Activated CD4-positive, alpha-beta memory T cell treated with anti-CD3 and anti-CD28 coated beads, Interleukin-2, amount 10 ng/mL, durations not matched to agents 7 days and 5 days (primary cell): ENCODE measurements at regions not wholly inside any gene's neighbourhood (a gene's known extent, or its start where the extent isn't known, plus 50 kb on each side); places are given as distances from the start of the nearest gene placed in this dataset.

ENCODE experiments used
- CTCF ChIA-PET: fragments of 350-600 bp; sonication (Branson Sonifier 250); formaldehyde crosslinking; loops from one replicate; lab custom pipeline; 2021; ENCODE audit warnings: antibody characterized with exemption, inconsistent platforms; lab: Charles Lee
- POLR2A ChIA-PET: fragments of 350-600 bp; sonication (Branson Sonifier 250); formaldehyde crosslinking; loops from one replicate; lab custom pipeline; 2021; ENCODE audit warnings: antibody characterized with exemption; lab: Charles Lee
- DNase-seq: peaks from one replicate; pipeline ENCODE4 v3.0.0-alpha.2; 2020
- H3K27ac Mint-ChIP-seq: one replicate; pipeline ENCODE4 v1.8.0; 2021; ENCODE audit warnings: mild to moderate bottlenecking, mixed read lengths
- H3K27me3 Mint-ChIP-seq: one replicate; pipeline ENCODE4 v1.8.0; 2021; ENCODE audit warnings: mixed read lengths
- H3K36me3 Mint-ChIP-seq: one replicate; pipeline ENCODE4 v1.8.0; 2021; ENCODE audit warnings: low read depth, mixed read lengths
- H3K4me1 Mint-ChIP-seq: one replicate; pipeline ENCODE4 v1.8.0; 2021; ENCODE audit warnings: mixed read lengths
- H3K4me3 Mint-ChIP-seq: one replicate; pipeline ENCODE4 v1.8.0; 2021; ENCODE audit warnings: mild to moderate bottlenecking, mixed read lengths
- H3K9me3 Mint-ChIP-seq: one replicate; pipeline ENCODE4 v1.8.0; 2021; ENCODE audit warnings: mixed read lengths

- H3K4me3 Mint-ChIP-seq, result no peak overlapping the region
Observed at GRCh38 chrX:109928596-109929335, 74.1 kb upstream of the TMEM164 start.

GRCh38 chrX:109931677-109932076 is 71.2 kb upstream of the TMEM164 start:
- H3K27me3 Mint-ChIP-seq, result peaks cover 2% of the 10 kb centered on the region
- H3K4me3 Mint-ChIP-seq, result no peak overlapping the region
- no peaks in the 10 kb centered on the region for H3K36me3 Mint-ChIP-seq
- ChIA-PET CTCF (no interaction called here), POLR2A (no interaction called here)
- no peaks in the 10 kb centered on the region for H3K4me1 Mint-ChIP-seq
- no peak overlapping the region for H3K27ac Mint-ChIP-seq
- DNase-seq, result no peak
- peaks cover 4% of the 10 kb centered on the region for H3K9me3 Mint-ChIP-seq

More at GRCh38 chrX:109928596-109929335, 74.1 kb upstream of the TMEM164 start:
- H3K27me3 Mint-ChIP-seq, result no peaks in the 10 kb centered on the region
- H3K27ac Mint-ChIP-seq, result no peak overlapping the region
- ChIA-PET CTCF (no interaction called here), POLR2A (no interaction called here)
- H3K9me3 Mint-ChIP-seq, result peaks cover 4% of the 10 kb centered on the region
- H3K4me1 Mint-ChIP-seq, result peaks cover 7% of the 10 kb centered on the region
- H3K36me3 Mint-ChIP-seq, result no peaks in the 10 kb centered on the region
- no peak for DNase-seq

- no peak for DNase-seq
- no peaks in the 10 kb centered on the region for H3K36me3 Mint-ChIP-seq
- H3K27ac Mint-ChIP-seq, result no peak overlapping the region
- peaks cover 2% of the 10 kb centered on the region for H3K27me3 Mint-ChIP-seq
- no peaks in the 10 kb centered on the region for H3K4me1 Mint-ChIP-seq
- ChIA-PET POLR2A (no interaction called here), CTCF (no interaction called here)
- no peak overlapping the region for H3K4me3 Mint-ChIP-seq
- peaks cover 4% of the 10 kb centered on the region for H3K9me3 Mint-ChIP-seq
Observed at GRCh38 chrX:109934434-109934833, 68.5 kb upstream of the TMEM164 start.

- no peaks in the 10 kb centered on the region for H3K4me1 Mint-ChIP-seq
- no peak for DNase-seq
- H3K36me3 Mint-ChIP-seq, result no peaks in the 10 kb centered on the region
- H3K27ac Mint-ChIP-seq, result no peak overlapping the region
- H3K9me3 Mint-ChIP-seq, result peaks cover 4% of the 10 kb centered on the region
- H3K27me3 Mint-ChIP-seq, result peaks cover 2% of the 10 kb centered on the region
- CTCF ChIA-PET, result no interaction called here
- H3K4me3 Mint-ChIP-seq, result no peak overlapping the region
- POLR2A ChIA-PET, result no interaction called here
Observed at GRCh38 chrX:109934935-109935334, 68.0 kb upstream of the TMEM164 start.

GRCh38 chrX:109936114-109936513 is 66.8 kb upstream of the TMEM164 start:
- Mint-ChIP-seq H3K4me1 (no peaks in the 10 kb centered on the region), H3K27me3 (peaks cover 2% of the 10 kb centered on the region)

GRCh38 chrX:109936598-109936997 is 66.3 kb upstream of the TMEM164 start:
- Mint-ChIP-seq H3K27ac (no peak overlapping the region), H3K27me3 (peaks cover 2% of the 10 kb centered on the region), H3K9me3 (no peaks in the 10 kb centered on the region), H3K36me3 (no peaks in the 10 kb centered on the region), H3K4me1 (no peaks in the 10 kb centered on the region), H3K4me3 (no peak overlapping the region)
- ChIA-PET POLR2A (no interaction called here), CTCF (no interaction called here)
- DNase-seq, result no peak

More at GRCh38 chrX:109936114-109936513, 66.8 kb upstream of the TMEM164 start:
- ChIA-PET POLR2A (no interaction called here), CTCF (no interaction called here)
- no peak overlapping the region for H3K4me3 Mint-ChIP-seq
- H3K27ac Mint-ChIP-seq, result no peak overlapping the region
- no peaks in the 10 kb centered on the region for H3K36me3 Mint-ChIP-seq
- no peak for DNase-seq
- peaks cover 1% of the 10 kb centered on the region for H3K9me3 Mint-ChIP-seq

- Mint-ChIP-seq H3K36me3 (no peaks in the 10 kb centered on the region), H3K27me3 (peaks cover under 1% of the 10 kb centered on the region), H3K4me1 (no peaks in the 10 kb centered on the region), H3K27ac (no peak overlapping the region), H3K4me3 (no peak overlapping the region), H3K9me3 (no peaks in the 10 kb centered on the region)
- POLR2A ChIA-PET, result no interaction called here
- CTCF ChIA-PET, result no interaction called here
- no peak for DNase-seq
Observed at GRCh38 chrX:109939498-109939897, 63.4 kb upstream of the TMEM164 start.

GRCh38 chrX:109940411-109940810 is 62.5 kb upstream of the TMEM164 start:
- Mint-ChIP-seq H3K4me3 (no peak overlapping the region), H3K27ac (no peak overlapping the region), H3K4me1 (no peaks in the 10 kb centered on the region), H3K36me3 (no peaks in the 10 kb centered on the region), H3K27me3 (no peaks in the 10 kb centered on the region), H3K9me3 (no peaks in the 10 kb centered on the region)
- DNase-seq, result no peak
- POLR2A ChIA-PET, result no interaction called here
- CTCF ChIA-PET, result no interaction called here

- H3K27me3 Mint-ChIP-seq, result no peaks in the 10 kb centered on the region
- DNase-seq, result no peak
- CTCF ChIA-PET, result interaction anchor here (1.4 kb wide), 1 partner anchor 205 kb away, joined by 3 read pairs; no protein-coding TSS in a partner anchor
- H3K36me3 Mint-ChIP-seq, result no peaks in the 10 kb centered on the region
- no peak overlapping the region for H3K4me3 Mint-ChIP-seq
- POLR2A ChIA-PET, result no interaction called here
- H3K9me3 Mint-ChIP-seq, result no peaks in the 10 kb centered on the region
- no peaks in the 10 kb centered on the region for H3K4me1 Mint-ChIP-seq
- no peak overlapping the region for H3K27ac Mint-ChIP-seq
Observed at GRCh38 chrX:109943092-109943739, 59.7 kb upstream of the TMEM164 start.

- DNase-seq, result no peak
- H3K36me3 Mint-ChIP-seq, result no peaks in the 10 kb centered on the region
- ChIA-PET CTCF (interaction anchor here (1.4 kb wide), 1 partner anchor 204 kb away, joined by 3 read pairs; no protein-coding TSS in a partner anchor), POLR2A (no interaction called here)
- H3K4me3 Mint-ChIP-seq, result no peak overlapping the region
- no peaks in the 10 kb centered on the region for H3K27me3 Mint-ChIP-seq
- no peaks in the 10 kb centered on the region for H3K4me1 Mint-ChIP-seq
- H3K9me3 Mint-ChIP-seq, result no peaks in the 10 kb centered on the region
- no peak overlapping the region for H3K27ac Mint-ChIP-seq
Observed at GRCh38 chrX:109943740-109944092, 59.2 kb upstream of the TMEM164 start.

GRCh38 chrX:109952050-109952449 is 50.9 kb upstream of the TMEM164 start:
- peaks cover 12% of the 10 kb centered on the region for H3K4me1 Mint-ChIP-seq
- no peaks in the 10 kb centered on the region for H3K27me3 Mint-ChIP-seq
- CTCF ChIA-PET, result no interaction called here
- DNase-seq, result no peak
- no peaks in the 10 kb centered on the region for H3K36me3 Mint-ChIP-seq
- no peak overlapping the region for H3K4me3 Mint-ChIP-seq
- H3K27ac Mint-ChIP-seq, result no peak overlapping the region
- POLR2A ChIA-PET, result no interaction called here
- H3K9me3 Mint-ChIP-seq, result no peaks in the 10 kb centered on the region

- CTCF ChIA-PET, result no interaction called here
- no peak for DNase-seq
- Mint-ChIP-seq H3K4me1 (peaks cover 16% of the 10 kb centered on the region), H3K27ac (no peak overlapping the region), H3K27me3 (no peaks in the 10 kb centered on the region), H3K9me3 (no peaks in the 10 kb centered on the region), H3K36me3 (no peaks in the 10 kb centered on the region), H3K4me3 (no peak overlapping the region)
- POLR2A ChIA-PET, result interaction anchor here (1.3 kb wide), 1 partner anchor 21 kb away, joined by 3 read pairs; no protein-coding TSS in a partner anchor
Observed at GRCh38 chrX:109952985-109953905, 49.7 kb upstream of the TMEM164 start.
